Liver (tissue), 8 donors: ENCODE measurements at regions not wholly inside any gene's neighbourhood (a gene's known extent, or its start where the extent isn't known, plus 50 kb on each side); places are given as distances from the start of the nearest gene placed in this dataset.

Experiments used
- DNase-seq: peaks from one replicate; pipeline ENCODE4 v3.0.0-alpha.2; 2017; ENCODE audit warnings: low spot score
- H3K27ac ChIP-seq, 2 donors: one replicate each; pipeline ENCODE4 v1.7.0; 2013; ENCODE audit warnings: inconsistent platforms in 2 of 2, low read length in 2 of 2, control low read depth in 1 of 2, low read depth in 1 of 2, mild to moderate bottlenecking in 1 of 2
- H3K27me3 ChIP-seq, 4 donors: one replicate each; pipeline versions ENCODE4 v1.6.1 to v1.7.0; 2013; ENCODE audit warnings: low read length in 3 of 4, inconsistent platforms in 1 of 4, mild to moderate bottlenecking in 1 of 4, moderate library complexity in 1 of 4; ENCODE audit not compliant: control insufficient read depth in 4 of 4, insufficient read depth in 4 of 4
- H3K36me3 ChIP-seq, 4 donors: one replicate each; pipeline versions ENCODE4 v1.6.1 to v1.7.0; 2013; ENCODE audit warnings: low read length in 3 of 4, mild to moderate bottlenecking in 3 of 4, low read depth in 1 of 4, moderate library complexity in 1 of 4; ENCODE audit not compliant: control insufficient read depth in 4 of 4, insufficient read depth in 3 of 4
- H3K4me1 ChIP-seq, 4 donors: one replicate each; pipeline versions ENCODE4 v1.6.1 to v1.7.0; 2013; ENCODE audit warnings: low read length in 3 of 4, mild to moderate bottlenecking in 3 of 4, moderate library complexity in 1 of 4; ENCODE audit not compliant: control insufficient read depth in 4 of 4, insufficient read depth in 4 of 4
- H3K4me3 ChIP-seq, 3 donors: one replicate each; pipeline versions ENCODE4 v1.6.1 to v1.7.0; 2013; ENCODE audit warnings: low read length in 3 of 3, control low read depth in 1 of 3, low read depth in 1 of 3, mild to moderate bottlenecking in 1 of 3
- H3K9ac ChIP-seq, 2 donors: one replicate each; pipeline ENCODE4 v1.7.0; 2013; ENCODE audit warnings: low read length in 2 of 2, mild to moderate bottlenecking in 2 of 2, moderate library complexity in 2 of 2, control low read depth in 1 of 2, low read depth in 1 of 2
- H3K9me3 ChIP-seq, 4 donors: one replicate each; pipeline versions ENCODE4 v1.6.1 to v1.7.0; 2013; ENCODE audit warnings: low read length in 3 of 4; ENCODE audit not compliant: control insufficient read depth in 4 of 4
- CTCF ChIP-seq: fragments of 150-350 bp; IDR thresholded peaks from 2 replicates; pipeline ENCODE4 v1.5.1; 2017; ENCODE audit warnings: improper control_type of control experiment, low read depth, low read length; ENCODE audit not compliant: missing input control
- EGR1 ChIP-seq, 2 donors: IDR thresholded peaks; 2 replicates each; pipeline ENCODE4 v1.6.1; 2016 to 2018; ENCODE audit warnings: antibody characterized with exemption in 2 of 2, low read depth in 2 of 2
- FOXA1 ChIP-seq: IDR thresholded peaks from 2 replicates; pipeline ENCODE4 v1.6.1; 2016; ENCODE audit warnings: antibody characterized with exemption
- FOXA2 ChIP-seq: IDR thresholded peaks from 2 replicates; pipeline ENCODE4 v1.6.1; 2016; ENCODE audit warnings: antibody characterized with exemption
- GABPA ChIP-seq, 2 donors: IDR thresholded peaks in 1 of 2; conservative IDR thresholded peaks in 1 of 2; 2 replicates each; pipeline ENCODE4 v1.6.1; 2016; ENCODE audit warnings: antibody characterized with exemption in 2 of 2, mild to moderate bottlenecking in 1 of 2, moderate library complexity in 1 of 2
- HNF4A ChIP-seq, 2 donors: conservative IDR thresholded peaks; 2 replicates each; pipeline ENCODE4 v1.6.1; 2016; ENCODE audit warnings: antibody characterized with exemption in 2 of 2, mild to moderate bottlenecking in 2 of 2
- HNF4G ChIP-seq: IDR thresholded peaks from 2 replicates; pipeline ENCODE4 v1.6.1; 2016; ENCODE audit warnings: antibody characterized with exemption
- JUND ChIP-seq, 2 donors: IDR thresholded peaks; 2 replicates each; pipeline ENCODE4 v1.6.1; 2016; ENCODE audit warnings: antibody characterized with exemption in 2 of 2
- NR2F2 ChIP-seq: IDR thresholded peaks from 2 replicates; pipeline ENCODE4 v1.6.1; 2016; ENCODE audit warnings: antibody characterized with exemption
- RAD21 ChIP-seq, 2 donors: IDR thresholded peaks; 2 replicates each; pipeline ENCODE4 v1.6.1; 2016; ENCODE audit warnings: antibody characterized with exemption in 2 of 2, mild to moderate bottlenecking in 2 of 2
- REST ChIP-seq: IDR thresholded peaks from 2 replicates; pipeline ENCODE4 v1.6.1; 2016; ENCODE audit warnings: antibody characterized with exemption, mild to moderate bottlenecking
- RXRA ChIP-seq, 2 donors: IDR thresholded peaks; 2 replicates each; pipeline ENCODE4 v1.6.1; 2017 to 2018; ENCODE audit warnings: antibody characterized with exemption in 2 of 2, mild to moderate bottlenecking in 1 of 2
- SP1 ChIP-seq: IDR thresholded peaks from 2 replicates; pipeline ENCODE4 v1.6.1; 2018; ENCODE audit warnings: antibody characterized with exemption, mild to moderate bottlenecking
- TAF1 ChIP-seq: conservative IDR thresholded peaks from 2 replicates; pipeline ENCODE4 v1.6.1; 2016; ENCODE audit warnings: antibody characterized with exemption, mild to moderate bottlenecking
- YY1 ChIP-seq: IDR thresholded peaks from 2 replicates; pipeline ENCODE4 v1.6.1; 2016; ENCODE audit warnings: antibody characterized with exemption, mild to moderate bottlenecking
- ZBTB33 ChIP-seq: IDR thresholded peaks from 2 replicates; pipeline ENCODE4 v1.6.1; 2016; ENCODE audit warnings: antibody characterized with exemption
- WGBS: extraction: QIAGEN DNeasy Blood & Tissue Kit; methylation state at CpG from one replicate; pipeline ENCODE4 v1.1.7; 2013; 5-methylcytosine and 5-hydroxymethylcytosine counted together
- TF ChIP-seq, protein P1 (sequence below): IDR thresholded peaks from 2 replicates; pipeline ENCODE4 v1.6.1; 2016; ENCODE audit warnings: antibody characterized with exemption
- TF ChIP-seq, protein P2 (sequence below): IDR thresholded peaks from 2 replicates; pipeline ENCODE4 v1.6.1; 2016; ENCODE audit warnings: antibody characterized with exemption
- donor health status: healthy.
- donor health status: healthy.
- donor health status: healthy.
- donor health status: healthy.
- donor health status: healthy.

- no peaks in the 10 kb centered on the region for H3K36me3 ChIP-seq
- H3K4me3 ChIP-seq, result no peak overlapping the region
- WGBS, result 96% methylated on average over 13 of the region's 13 CpGs
- no peak for DNase-seq
- TF ChIP-seq FOXA2 (no peak), RXRA (IDR thresholded peaks at IDR 0.05) (no peak), YY1 (no peak), CTCF (no peak), TAF1 (no peak), EGR1 (IDR thresholded peaks at IDR 0.05; ENCODE audit: low read depth in 2 of 2) (no peak), RAD21 (IDR thresholded peaks at IDR 0.05) (no peak), JUND (IDR thresholded peaks at IDR 0.05) (no peak), ZBTB33 (no peak), FOXA1 (no peak), HNF4G (no peak), HNF4A (conservative IDR thresholded peaks at IDR 0.05) (no peak), SP1 (no peak), GABPA (IDR thresholded peaks at IDR 0.05 in 1 of 2, conservative IDR thresholded peaks at IDR 0.05 in 1 of 2) (no peak), NR2F2 (no peak), REST (no peak)
- TF ChIP-seq, protein P1, sequence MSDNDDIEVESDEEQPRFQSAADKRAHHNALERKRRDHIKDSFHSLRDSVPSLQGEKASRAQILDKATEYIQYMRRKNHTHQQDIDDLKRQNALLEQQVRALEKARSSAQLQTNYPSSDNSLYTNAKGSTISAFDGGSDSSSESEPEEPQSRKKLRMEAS, result no peak
- TF ChIP-seq, protein P2, sequence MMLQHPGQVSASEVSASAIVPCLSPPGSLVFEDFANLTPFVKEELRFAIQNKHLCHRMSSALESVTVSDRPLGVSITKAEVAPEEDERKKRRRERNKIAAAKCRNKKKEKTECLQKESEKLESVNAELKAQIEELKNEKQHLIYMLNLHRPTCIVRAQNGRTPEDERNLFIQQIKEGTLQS, result no peak
- no peaks in the 10 kb centered on the region for H3K27me3 ChIP-seq
- no peak overlapping the region for H3K9ac ChIP-seq
- peaks cover 7 to 29% (median 15%) of the 10 kb centered on the region in 4 donors for H3K4me1 ChIP-seq
- no peaks in the 10 kb centered on the region for H3K9me3 ChIP-seq
- H3K27ac ChIP-seq, result no peak overlapping the region
Observed at GRCh38 chr20:1813674-1814635, 81.3 kb upstream of the SIRPA start.
